ENCODE measurements at regions not wholly inside any gene's neighbourhood (a gene's known extent, or its start where the extent isn't known, plus 50 kb on each side); places are given as distances from the start of the nearest gene placed in this dataset.
A peak's percentile ranks its signal among the peaks of the same experiment; 100 is the strongest.

GRCh38 chr10:44853796-44854195 lies 57.3 kb upstream of the TMEM72 start:
- Histone ChIP-seq H3K36me3 (no peaks in the 10 kb centered on the region), H3K4me3 (no peak overlapping the region), H3K27ac (no peak overlapping the region), H3K9me3 (peaks cover 0 to 2% (median 0%) of the 10 kb centered on the region in 8 donors), H3K4me1 (peaks cover 0 to 7% (median 0%) of the 10 kb centered on the region in 6 donors), H3K27me3 (replicated peaks in 1 of 7) (no peaks in the 10 kb centered on the region)
- TF ChIP-seq POLR2A (IDR thresholded peaks at IDR 0.05) (no peak), POLR2AphosphoS5 (IDR thresholded peaks at IDR 0.05) (no peak)
- WGBS, 5 donors = 82 to 91% (median 85%) methylated on average over 4 to 6 of the region's 6 CpGs
- intact Hi-C loops (cut with DNase I; ENCODE audit: low total_unique reads) = no loop called here
- DNase-seq = no peak

- TF ChIP-seq CTCF (IDR thresholded peaks at IDR 0.05 in 8 of 11, conservative IDR thresholded peaks at IDR 0.05 in 3 of 11) = no peak
- no peak for TF ChIP-seq POLR2AphosphoS5 (IDR thresholded peaks at IDR 0.05)
- no peak for TF ChIP-seq POLR2A (IDR thresholded peaks at IDR 0.05)
- Histone ChIP-seq H3K4me3 (no peak overlapping the region), H3K27me3 (replicated peaks in 1 of 7) (no peaks in the 10 kb centered on the region), H3K27ac (no peak overlapping the region), H3K9me3 (no peaks in the 10 kb centered on the region), H3K4me1 (peaks cover 0 to 7% (median 0%) of the 10 kb centered on the region in 6 donors), H3K36me3 (no peaks in the 10 kb centered on the region)
- WGBS, 5 donors = 77 to 93% (median 83%) methylated on average over 9 of the region's 9 CpGs
- intact Hi-C loops (cut with DNase I; ENCODE audit: low total_unique reads) = no loop called here
- DNase-seq = no peak
Observed at GRCh38 chr10:44854693-44855350, 56.3 kb upstream of the TMEM72 start.

- Histone ChIP-seq H3K36me3 (no peaks in the 10 kb centered on the region), H3K4me1 (peaks cover 0 to 10% (median 2%) of the 10 kb centered on the region in 6 donors), H3K27me3 (replicated peaks in 1 of 7) (peaks cover 0 to 3% (median 0%) of the 10 kb centered on the region in 7 donors), H3K27ac (no peak overlapping the region), H3K4me3 (no peak overlapping the region), H3K9me3 (no peaks in the 10 kb centered on the region)
- DNase-seq = no peak
- WGBS, 5 donors = 75 to 86% (median 84%) methylated on average over 7 of the region's 7 CpGs
- no peak for TF ChIP-seq CTCF (IDR thresholded peaks at IDR 0.05 in 8 of 11, conservative IDR thresholded peaks at IDR 0.05 in 3 of 11)
- intact Hi-C loops (cut with DNase I; ENCODE audit: low total_unique reads) = no loop called here
Observed at GRCh38 chr10:44856696-44857095, 54.4 kb upstream of the TMEM72 start.

- peaks cover 0 to 18% (median 5%) of the 10 kb centered on the region in 6 donors for H3K4me1 ChIP-seq
- intact Hi-C loops (cut with DNase I; ENCODE audit: low total_unique reads) = no loop called here
- no peaks in the 10 kb centered on the region for H3K36me3 ChIP-seq
- no peak overlapping the region for H3K27ac ChIP-seq
- peak; percentile 75 to 96 (median 94) for TF ChIP-seq CTCF (IDR thresholded peaks at IDR 0.05 in 8 of 11, conservative IDR thresholded peaks at IDR 0.05 in 3 of 11)
- no peak for TF ChIP-seq POLR2A (IDR thresholded peaks at IDR 0.05)
- H3K9me3 ChIP-seq = no peaks in the 10 kb centered on the region
- WGBS, 5 donors = 40 to 45% (median 42%) methylated on average over 9 of the region's 9 CpGs
- H3K27me3 ChIP-seq (replicated peaks in 1 of 7) = peaks cover 0 to 10% (median 0%) of the 10 kb centered on the region in 7 donors
- peak; percentile 87 for DNase-seq
- H3K4me3 ChIP-seq = no peak overlapping the region
Observed at GRCh38 chr10:44857363-44858016, 53.6 kb upstream of the TMEM72 start.

Measured in spleen (tissue), 11 donors.